ENCODE measurements at regions not wholly inside any gene's neighbourhood (a gene's known extent, or its start where the extent isn't known, plus 50 kb on each side); places are given as distances from the start of the nearest gene placed in this dataset.
"Not testable (repeated sequence)": the region's sequence is repeated elsewhere in the genome, so short reads cannot be mapped to it uniquely, and the experiment has no call there.

- DNase-seq: no peak
- ChIA-PET CTCF (no interaction called here), POLR2A (no interaction called here)
- Mint-ChIP-seq H3K27ac (no peak overlapping the region), H3K4me3 (no peak overlapping the region), H3K4me1 (no peaks in the 10 kb centered on the region), H3K27me3 (no peaks in the 10 kb centered on the region), H3K9me3 (ENCODE audit: low read depth) (peaks cover 2% of the 10 kb centered on the region), H3K36me3 (ENCODE audit: low read depth) (no peaks in the 10 kb centered on the region)
- no peak for ATAC-seq
- intact Hi-C loops (cut with DNase I, micrococcal nuclease): no loop called here
These were observed 141.1 kb upstream of the SETMAR start for GRCh38 chr3:4162096-4162495.

- DNase-seq (no peak), ATAC-seq (no peak)
- no peaks in the 10 kb centered on the region for H3K36me3 Mint-ChIP-seq (ENCODE audit: low read depth)
- H3K4me3 Mint-ChIP-seq: no peak overlapping the region
- no peaks in the 10 kb centered on the region for H3K4me1 Mint-ChIP-seq
- ChIA-PET POLR2A (no interaction called here), CTCF (no interaction called here)
- H3K27me3 Mint-ChIP-seq: no peaks in the 10 kb centered on the region
- H3K9me3 Mint-ChIP-seq (ENCODE audit: low read depth): peaks cover 2% of the 10 kb centered on the region
- intact Hi-C loops (cut with DNase I, micrococcal nuclease): no loop called here
- H3K27ac Mint-ChIP-seq: no peak overlapping the region
These were observed 140.2 kb upstream of the SETMAR start for GRCh38 chr3:4163011-4163410.

- no peaks in the 10 kb centered on the region for H3K4me1 Mint-ChIP-seq
- intact Hi-C loops (cut with DNase I, micrococcal nuclease): no loop called here
- peaks cover 2% of the 10 kb centered on the region for H3K9me3 Mint-ChIP-seq (ENCODE audit: low read depth)
- no peak overlapping the region for H3K27ac Mint-ChIP-seq
- ATAC-seq (no peak), DNase-seq (no peak)
- ChIA-PET POLR2A (no interaction called here), CTCF (no interaction called here)
- H3K36me3 Mint-ChIP-seq (ENCODE audit: low read depth): no peaks in the 10 kb centered on the region
- no peaks in the 10 kb centered on the region for H3K27me3 Mint-ChIP-seq
- H3K4me3 Mint-ChIP-seq: no peak overlapping the region
These were observed 136.6 kb upstream of the SETMAR start for GRCh38 chr3:4166540-4166939.

- H3K9me3 Mint-ChIP-seq (ENCODE audit: low read depth); H3K27ac Mint-ChIP-seq; H3K4me3 Mint-ChIP-seq; CTCF ChIA-PET; H3K36me3 Mint-ChIP-seq (ENCODE audit: low read depth); intact Hi-C loops (cut with DNase I, micrococcal nuclease); H3K27me3 Mint-ChIP-seq; H3K4me1 Mint-ChIP-seq; DNase-seq; ATAC-seq; POLR2A ChIA-PET: not testable (repeated sequence)
These were observed 135.9 kb upstream of the SETMAR start for GRCh38 chr3:4167230-4167629.

GRCh38 chr3:4174791-4175190 is 128.4 kb upstream of the SETMAR start:
- no peak for ATAC-seq
- H3K36me3 Mint-ChIP-seq (ENCODE audit: low read depth): peaks cover 3% of the 10 kb centered on the region
- no peaks in the 10 kb centered on the region for H3K4me1 Mint-ChIP-seq
- POLR2A ChIA-PET: no interaction called here
- H3K4me3 Mint-ChIP-seq: no peak overlapping the region
- H3K27me3 Mint-ChIP-seq: peaks cover 2% of the 10 kb centered on the region
- CTCF ChIA-PET: interaction anchor here (0.7 kb wide), 1 partner anchor 78 kb away, joined by 3 read pairs; no protein-coding TSS in a partner anchor
- no peak for DNase-seq
- intact Hi-C loops (cut with DNase I, micrococcal nuclease): no loop called here
- H3K27ac Mint-ChIP-seq: no peak overlapping the region
- peaks cover 3% of the 10 kb centered on the region for H3K9me3 Mint-ChIP-seq (ENCODE audit: low read depth)

GRCh38 chr3:4191971-4192370 is 111.2 kb upstream of the SETMAR start:
- Mint-ChIP-seq H3K4me3 (no peak overlapping the region), H3K9me3 (ENCODE audit: low read depth) (peaks cover 6% of the 10 kb centered on the region), H3K27ac (no peak overlapping the region), H3K27me3 (no peaks in the 10 kb centered on the region), H3K36me3 (ENCODE audit: low read depth) (no peaks in the 10 kb centered on the region), H3K4me1 (no peaks in the 10 kb centered on the region)
- ATAC-seq (no peak), DNase-seq (no peak)
- POLR2A ChIA-PET: no interaction called here
- intact Hi-C loops (cut with DNase I, micrococcal nuclease): no loop called here
- CTCF ChIA-PET: no interaction called here

- no peaks in the 10 kb centered on the region for H3K36me3 Mint-ChIP-seq (ENCODE audit: low read depth)
- no peak for ATAC-seq
- POLR2A ChIA-PET: no interaction called here
These were observed 108.2 kb upstream of the SETMAR start for GRCh38 chr3:4195006-4195405.

GRCh38 chr3:4196506-4197147 is 106.5 kb upstream of the SETMAR start:
- Mint-ChIP-seq H3K4me3 (no peak overlapping the region), H3K4me1 (no peaks in the 10 kb centered on the region), H3K36me3 (ENCODE audit: low read depth) (no peaks in the 10 kb centered on the region), H3K27me3 (no peaks in the 10 kb centered on the region), H3K9me3 (ENCODE audit: low read depth) (peaks cover 4% of the 10 kb centered on the region), H3K27ac (no peak overlapping the region)
- intact Hi-C loops (cut with DNase I, micrococcal nuclease): no loop called here
- POLR2A ChIA-PET: no interaction called here
- ATAC-seq: no peak
- no peak for DNase-seq
- CTCF ChIA-PET: interaction anchor here (0.7 kb wide), 1 partner anchor 274 kb away, joined by 3 read pairs; no protein-coding TSS in a partner anchor

More at GRCh38 chr3:4195006-4195405, 108.2 kb upstream of the SETMAR start:
- no peak overlapping the region for H3K4me3 Mint-ChIP-seq
- intact Hi-C loops (cut with DNase I, micrococcal nuclease): no loop called here
- H3K27me3 Mint-ChIP-seq: no peaks in the 10 kb centered on the region
- H3K9me3 Mint-ChIP-seq (ENCODE audit: low read depth): peaks cover 6% of the 10 kb centered on the region
- DNase-seq: no peak
- H3K27ac Mint-ChIP-seq: no peak overlapping the region
- H3K4me1 Mint-ChIP-seq: no peaks in the 10 kb centered on the region
- CTCF ChIA-PET: no interaction called here

GRCh38 chr3:4197670-4198069 is 105.5 kb upstream of the SETMAR start:
- H3K27me3 Mint-ChIP-seq: no peaks in the 10 kb centered on the region
- DNase-seq (no peak), ATAC-seq (no peak)
- intact Hi-C loops (cut with DNase I, micrococcal nuclease): no loop called here
- no peaks in the 10 kb centered on the region for H3K4me1 Mint-ChIP-seq
- H3K36me3 Mint-ChIP-seq (ENCODE audit: low read depth): no peaks in the 10 kb centered on the region
- CTCF ChIA-PET: no interaction called here
- H3K27ac Mint-ChIP-seq: no peak overlapping the region
- no peak overlapping the region for H3K4me3 Mint-ChIP-seq
- POLR2A ChIA-PET: no interaction called here
- peaks cover 3% of the 10 kb centered on the region for H3K9me3 Mint-ChIP-seq (ENCODE audit: low read depth)

GRCh38 chr3:4198491-4198890 is 104.7 kb upstream of the SETMAR start:
- CTCF ChIA-PET: no interaction called here

GRCh38 chr3:4204776-4205175 is 98.4 kb upstream of the SETMAR start:
- H3K4me1 Mint-ChIP-seq; H3K27me3 Mint-ChIP-seq; POLR2A ChIA-PET; DNase-seq; H3K9me3 Mint-ChIP-seq (ENCODE audit: low read depth); H3K4me3 Mint-ChIP-seq; intact Hi-C loops (cut with DNase I, micrococcal nuclease); H3K36me3 Mint-ChIP-seq (ENCODE audit: low read depth); H3K27ac Mint-ChIP-seq; ATAC-seq: not testable (repeated sequence)
- CTCF ChIA-PET: interaction anchor here (0.7 kb wide), 1 partner anchor 94 kb away, joined by 3 read pairs; no protein-coding TSS in a partner anchor

More at GRCh38 chr3:4198491-4198890, 104.7 kb upstream of the SETMAR start:
- no peaks in the 10 kb centered on the region for H3K27me3 Mint-ChIP-seq
- no peaks in the 10 kb centered on the region for H3K4me1 Mint-ChIP-seq
- ATAC-seq (no peak), DNase-seq (no peak)
- H3K36me3 Mint-ChIP-seq (ENCODE audit: low read depth): no peaks in the 10 kb centered on the region
- POLR2A ChIA-PET: no interaction called here
- no peak overlapping the region for H3K27ac Mint-ChIP-seq
- H3K9me3 Mint-ChIP-seq (ENCODE audit: low read depth): peaks cover 2% of the 10 kb centered on the region
- intact Hi-C loops (cut with DNase I, micrococcal nuclease): no loop called here
- no peak overlapping the region for H3K4me3 Mint-ChIP-seq

GRCh38 chr3:4207672-4208071 is 95.5 kb upstream of the SETMAR start:
- ChIA-PET POLR2A (no interaction called here), CTCF (interaction anchor here (0.6 to 0.7 kb wide), 3 partner anchors 60 to 474 kb away, joined by 3 read pairs; no protein-coding TSS in a partner anchor)
- H3K27me3 Mint-ChIP-seq: no peaks in the 10 kb centered on the region
- no peak for ATAC-seq
- no peak for DNase-seq
- peaks cover 11% of the 10 kb centered on the region for H3K9me3 Mint-ChIP-seq (ENCODE audit: low read depth)
- no peak overlapping the region for H3K27ac Mint-ChIP-seq
- no peak overlapping the region for H3K4me3 Mint-ChIP-seq
- no peaks in the 10 kb centered on the region for H3K36me3 Mint-ChIP-seq (ENCODE audit: low read depth)
- no peaks in the 10 kb centered on the region for H3K4me1 Mint-ChIP-seq
- intact Hi-C loops (cut with DNase I, micrococcal nuclease): no loop called here
